IPS-18a (cell line): ENCODE measurements at regions not wholly inside any gene's neighbourhood (a gene's known extent, or its start where the extent isn't known, plus 50 kb on each side); places are given as distances from the start of the nearest gene placed in this dataset.

ENCODE experiments used
- H3K27ac ChIP-seq: one replicate; pipeline ENCODE4 v1.5.1; 2013; ENCODE audit warnings: low read length
- H3K27me3 ChIP-seq: one replicate; pipeline ENCODE4 v1.6.1; 2013; ENCODE audit warnings: mild to moderate bottlenecking, low read length; ENCODE audit not compliant: control insufficient read depth, insufficient read depth
- H3K36me3 ChIP-seq: one replicate; pipeline ENCODE4 v1.6.1; 2013; ENCODE audit warnings: low read depth, low read length; ENCODE audit not compliant: control insufficient read depth
- H3K4me1 ChIP-seq: one replicate; pipeline ENCODE4 v1.6.1; 2013; ENCODE audit warnings: low read depth, low read length; ENCODE audit not compliant: control insufficient read depth
- H3K4me3 ChIP-seq: one replicate; pipeline ENCODE4 v1.5.1; 2013; ENCODE audit warnings: low read length
- H3K9ac ChIP-seq: one replicate; pipeline ENCODE4 v1.6.1; 2013; ENCODE audit warnings: mild to moderate bottlenecking, low read length, moderate library complexity
- H3K9me3 ChIP-seq: one replicate; pipeline ENCODE4 v1.6.1; 2013; ENCODE audit warnings: low read depth, low read length; ENCODE audit not compliant: control insufficient read depth

DNA sequence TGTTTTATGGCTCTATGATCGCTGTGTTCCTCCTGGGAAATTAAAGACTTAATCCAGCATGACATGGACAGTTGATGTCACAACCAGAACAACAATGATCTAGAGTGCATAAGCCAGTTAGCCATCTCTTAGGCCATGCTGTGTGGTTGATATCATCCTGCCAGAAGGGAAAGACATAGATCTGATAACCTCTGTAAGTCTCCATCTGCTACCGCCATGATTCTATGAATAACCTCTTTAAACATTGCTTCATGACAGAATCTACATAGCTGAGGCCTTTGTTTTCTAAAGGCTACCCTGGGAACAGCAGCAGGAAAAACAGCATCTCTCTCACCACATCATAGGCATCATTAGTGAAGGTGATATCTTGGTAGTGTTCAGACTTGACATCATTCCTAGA is 117.6 kb upstream of the PHACTR1 start:
- no peak overlapping the region for H3K9ac ChIP-seq
- no peak overlapping the region for H3K27ac ChIP-seq
- no peaks in the 10 kb centered on the region for H3K9me3 ChIP-seq
- no peaks in the 10 kb centered on the region for H3K36me3 ChIP-seq
- H3K27me3 ChIP-seq = no peaks in the 10 kb centered on the region
- H3K4me1 ChIP-seq = no peaks in the 10 kb centered on the region
- H3K4me3 ChIP-seq = no peak overlapping the region

DNA sequence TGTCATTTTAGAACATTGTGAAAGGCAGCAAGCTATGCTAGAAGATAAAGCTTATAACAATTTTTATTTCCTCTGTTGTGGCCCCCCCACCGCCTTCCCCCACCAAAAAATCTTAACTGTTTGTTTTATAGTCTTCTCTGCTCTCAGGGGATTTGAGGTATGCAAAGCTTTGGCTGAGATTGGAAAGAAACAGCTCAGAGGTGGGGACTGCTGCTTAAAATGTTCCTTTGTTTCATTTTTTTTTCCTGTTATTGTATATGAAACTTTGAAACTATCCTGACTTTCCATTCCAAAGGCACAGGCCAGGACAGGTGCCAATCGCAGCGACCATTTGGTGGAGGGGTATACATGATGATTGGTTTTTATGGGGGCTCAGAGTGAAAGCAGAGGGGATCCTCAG is 114.7 kb upstream of the PHACTR1 start:
- H3K9ac ChIP-seq = no peak overlapping the region
- no peak overlapping the region for H3K4me3 ChIP-seq
- no peak overlapping the region for H3K27ac ChIP-seq
- H3K36me3 ChIP-seq = no peaks in the 10 kb centered on the region
- H3K27me3 ChIP-seq = no peaks in the 10 kb centered on the region
- H3K9me3 ChIP-seq = no peaks in the 10 kb centered on the region
- H3K4me1 ChIP-seq = no peaks in the 10 kb centered on the region

- no peaks in the 10 kb centered on the region for H3K27me3 ChIP-seq
- no peaks in the 10 kb centered on the region for H3K9me3 ChIP-seq
- no peak overlapping the region for H3K27ac ChIP-seq
- H3K4me3 ChIP-seq = no peak overlapping the region
- no peaks in the 10 kb centered on the region for H3K4me1 ChIP-seq
- no peaks in the 10 kb centered on the region for H3K36me3 ChIP-seq
- H3K9ac ChIP-seq = no peak overlapping the region
Measured at GRCh38 chr6:12602342-12602741, 114.2 kb upstream of the PHACTR1 start.

- Histone ChIP-seq H3K36me3 (no peaks in the 10 kb centered on the region), H3K4me1 (no peaks in the 10 kb centered on the region), H3K9me3 (no peaks in the 10 kb centered on the region), H3K4me3 (no peak overlapping the region), H3K27me3 (no peaks in the 10 kb centered on the region), H3K9ac (no peak overlapping the region), H3K27ac (no peak overlapping the region)
Measured at GRCh38 chr6:12602951-12603672, 113.5 kb upstream of the PHACTR1 start.

DNA sequence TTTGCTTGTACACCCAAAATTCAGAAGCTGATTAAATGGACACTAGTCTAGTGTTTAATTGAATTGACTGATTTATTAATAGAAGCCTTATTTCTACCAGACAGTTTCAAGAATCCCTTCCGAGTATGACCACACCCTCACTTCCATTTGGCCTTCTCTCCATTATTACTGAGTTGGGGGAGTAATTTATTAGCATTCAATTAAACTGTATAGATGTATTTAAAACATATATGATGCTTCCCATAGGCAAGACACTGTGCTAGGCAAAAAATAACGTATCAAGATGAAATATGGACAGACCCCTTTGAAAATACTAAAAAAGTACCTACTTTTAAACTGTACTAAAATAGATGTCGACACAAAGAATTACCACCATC is 112.9 kb upstream of the PHACTR1 start:
- H3K9ac ChIP-seq = no peak overlapping the region
- no peaks in the 10 kb centered on the region for H3K27me3 ChIP-seq
- no peaks in the 10 kb centered on the region for H3K4me1 ChIP-seq
- H3K27ac ChIP-seq = no peak overlapping the region
- H3K9me3 ChIP-seq = no peaks in the 10 kb centered on the region
- no peaks in the 10 kb centered on the region for H3K36me3 ChIP-seq
- no peak overlapping the region for H3K4me3 ChIP-seq

DNA sequence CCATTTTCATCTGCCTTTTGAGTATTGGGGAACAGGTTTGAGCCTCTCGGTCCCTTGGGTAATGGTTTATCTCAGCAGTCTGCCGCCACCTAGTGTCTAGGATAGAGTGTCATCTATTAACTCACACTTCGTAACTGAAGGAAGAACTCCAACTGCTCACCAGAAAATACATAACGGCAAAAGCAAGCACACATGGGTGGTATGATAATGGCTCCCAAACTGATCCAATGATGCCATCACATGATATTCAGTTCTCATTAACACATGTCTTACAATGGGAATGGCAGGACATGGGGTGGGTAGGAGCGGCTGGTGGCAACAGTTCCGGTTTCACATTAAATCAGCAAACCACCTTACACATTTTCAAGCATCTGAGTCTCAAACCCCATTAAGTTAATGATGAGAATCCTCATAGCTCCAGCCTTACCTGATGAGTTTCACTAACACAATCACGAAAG is 110.7 kb upstream of the PHACTR1 start:
- Histone ChIP-seq H3K9me3 (no peaks in the 10 kb centered on the region), H3K4me3 (no peak overlapping the region), H3K4me1 (peaks cover 6% of the 10 kb centered on the region), H3K36me3 (no peaks in the 10 kb centered on the region), H3K27me3 (no peaks in the 10 kb centered on the region), H3K9ac (no peak overlapping the region), H3K27ac (no peak overlapping the region)

DNA sequence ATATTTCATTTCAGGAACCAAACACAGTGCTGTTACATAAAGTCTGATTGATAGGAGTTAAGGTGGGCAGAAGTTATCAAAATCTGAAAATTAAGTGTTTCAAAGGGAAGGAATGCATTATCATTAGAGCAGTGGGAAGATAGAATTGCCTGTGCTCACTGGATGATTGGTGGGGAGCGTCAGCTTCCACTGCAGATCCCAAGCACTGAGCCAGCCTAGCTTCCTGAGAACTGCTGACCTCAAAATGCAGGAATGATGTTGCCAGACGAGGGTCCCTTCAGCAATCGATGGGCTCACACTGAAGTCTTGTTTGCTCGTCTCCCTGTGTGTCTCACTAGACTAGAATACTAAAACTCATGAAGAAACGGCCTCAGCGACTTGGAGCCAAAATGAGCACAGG is 110.0 kb upstream of the PHACTR1 start:
- Histone ChIP-seq H3K27me3 (no peaks in the 10 kb centered on the region), H3K36me3 (no peaks in the 10 kb centered on the region), H3K4me1 (peaks cover 6% of the 10 kb centered on the region), H3K27ac (no peak overlapping the region), H3K9ac (no peak overlapping the region), H3K4me3 (no peak overlapping the region), H3K9me3 (no peaks in the 10 kb centered on the region)

GRCh38 chr6:12608016-12608860 is 108.3 kb upstream of the PHACTR1 start:
- Histone ChIP-seq H3K4me3 (no peak overlapping the region), H3K27me3 (no peaks in the 10 kb centered on the region), H3K9ac (no peak overlapping the region), H3K4me1 (peaks cover 6% of the 10 kb centered on the region), H3K9me3 (no peaks in the 10 kb centered on the region), H3K36me3 (no peaks in the 10 kb centered on the region), H3K27ac (no peak overlapping the region)

- H3K4me1 ChIP-seq = peaks cover 6% of the 10 kb centered on the region
- no peaks in the 10 kb centered on the region for H3K27me3 ChIP-seq
- no peaks in the 10 kb centered on the region for H3K36me3 ChIP-seq
- H3K9me3 ChIP-seq = no peaks in the 10 kb centered on the region
- no peak overlapping the region for H3K27ac ChIP-seq
- no peak overlapping the region for H3K9ac ChIP-seq
- H3K4me3 ChIP-seq = no peak overlapping the region
Measured at GRCh38 chr6:12608874-12609273, 107.7 kb upstream of the PHACTR1 start.

DNA sequence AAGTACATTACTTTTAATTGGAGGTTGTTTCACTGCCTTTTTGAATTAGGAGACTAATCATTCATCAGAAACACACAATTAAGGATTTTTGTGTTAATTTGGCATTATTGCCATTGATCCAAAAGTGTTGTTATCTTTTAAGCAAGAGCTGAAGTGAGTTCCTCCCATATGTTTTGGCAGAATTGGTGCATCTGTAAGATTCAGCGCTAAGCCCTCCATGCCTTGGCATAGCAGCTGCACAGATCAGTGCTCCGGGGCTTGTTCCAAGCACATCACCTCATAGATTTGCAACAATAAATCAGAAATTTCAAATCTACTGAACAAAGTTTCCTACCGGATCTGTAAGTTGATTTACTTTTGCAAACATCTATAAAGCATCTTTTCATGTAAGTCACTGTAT is 106.8 kb upstream of the PHACTR1 start:
- Histone ChIP-seq H3K27ac (no peak overlapping the region), H3K27me3 (no peaks in the 10 kb centered on the region), H3K4me3 (no peak overlapping the region), H3K9ac (no peak overlapping the region), H3K36me3 (no peaks in the 10 kb centered on the region), H3K9me3 (no peaks in the 10 kb centered on the region), H3K4me1 (peaks cover 6% of the 10 kb centered on the region)

DNA sequence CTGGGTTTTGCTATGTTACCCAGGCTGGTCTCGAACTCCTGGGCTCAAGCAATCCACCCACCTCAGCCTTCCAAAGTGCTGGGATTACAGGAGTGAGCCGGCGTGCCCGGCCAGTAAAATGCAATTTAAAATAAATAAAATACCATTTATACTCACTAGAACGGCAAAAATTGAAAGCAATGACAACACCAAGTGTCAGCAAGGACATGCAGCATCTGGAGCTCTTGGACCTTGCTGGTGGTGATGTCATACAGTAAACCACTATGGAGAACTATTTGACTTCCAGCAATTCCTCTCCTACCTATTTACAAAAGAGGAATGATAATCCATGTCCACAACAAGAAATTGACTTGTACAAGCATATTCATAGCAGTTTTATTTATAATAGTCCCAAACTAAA is 105.7 kb upstream of the PHACTR1 start:
- Histone ChIP-seq H3K9ac (no peak overlapping the region), H3K4me3 (no peak overlapping the region), H3K9me3 (no peaks in the 10 kb centered on the region), H3K27me3 (no peaks in the 10 kb centered on the region), H3K4me1 (peaks cover 6% of the 10 kb centered on the region), H3K36me3 (no peaks in the 10 kb centered on the region), H3K27ac (no peak overlapping the region)

GRCh38 chr6:12613811-12614210 is 102.8 kb upstream of the PHACTR1 start:
- H3K27me3 ChIP-seq = no peaks in the 10 kb centered on the region

More at GRCh38 chr6:12613811-12614210, 102.8 kb upstream of the PHACTR1 start:
- Histone ChIP-seq H3K9ac (no peak overlapping the region), H3K4me3 (no peak overlapping the region), H3K27ac (no peak overlapping the region), H3K4me1 (peaks cover 6% of the 10 kb centered on the region), H3K36me3 (no peaks in the 10 kb centered on the region), H3K9me3 (no peaks in the 10 kb centered on the region)
